Mammary epithelial cell (primary cell): ENCODE measurements at regions not wholly inside any gene's neighbourhood (a gene's known extent, or its start where the extent isn't known, plus 50 kb on each side); places are given as distances from the start of the nearest gene placed in this dataset.

Experiments used
- EZH2 ChIP-seq: IDR thresholded peaks from 2 replicates; pipeline ENCODE4 v1.6.1; 2012; ENCODE audit warnings: low read length, inconsistent platforms, borderline replicate concordance
- TF ChIP-seq, protein P1 (sequence below), 2 donors: IDR thresholded peaks in 1 of 2; conservative IDR thresholded peaks in 1 of 2; 2 replicates each; pipeline ENCODE4 v1.5.1; 2011 to 2012; ENCODE audit warnings: inconsistent platforms in 2 of 2, low read length in 2 of 2, mild to moderate bottlenecking in 2 of 2, control low read depth in 1 of 2, low read depth in 1 of 2; ENCODE audit not compliant: insufficient read depth in 1 of 2; ENCODE audit errors: extremely low read depth in 1 of 2

GRCh38 chr14:51353901-51354300 lies 113.9 kb downstream of the TMX1 start:
- TF ChIP-seq, protein P1, sequence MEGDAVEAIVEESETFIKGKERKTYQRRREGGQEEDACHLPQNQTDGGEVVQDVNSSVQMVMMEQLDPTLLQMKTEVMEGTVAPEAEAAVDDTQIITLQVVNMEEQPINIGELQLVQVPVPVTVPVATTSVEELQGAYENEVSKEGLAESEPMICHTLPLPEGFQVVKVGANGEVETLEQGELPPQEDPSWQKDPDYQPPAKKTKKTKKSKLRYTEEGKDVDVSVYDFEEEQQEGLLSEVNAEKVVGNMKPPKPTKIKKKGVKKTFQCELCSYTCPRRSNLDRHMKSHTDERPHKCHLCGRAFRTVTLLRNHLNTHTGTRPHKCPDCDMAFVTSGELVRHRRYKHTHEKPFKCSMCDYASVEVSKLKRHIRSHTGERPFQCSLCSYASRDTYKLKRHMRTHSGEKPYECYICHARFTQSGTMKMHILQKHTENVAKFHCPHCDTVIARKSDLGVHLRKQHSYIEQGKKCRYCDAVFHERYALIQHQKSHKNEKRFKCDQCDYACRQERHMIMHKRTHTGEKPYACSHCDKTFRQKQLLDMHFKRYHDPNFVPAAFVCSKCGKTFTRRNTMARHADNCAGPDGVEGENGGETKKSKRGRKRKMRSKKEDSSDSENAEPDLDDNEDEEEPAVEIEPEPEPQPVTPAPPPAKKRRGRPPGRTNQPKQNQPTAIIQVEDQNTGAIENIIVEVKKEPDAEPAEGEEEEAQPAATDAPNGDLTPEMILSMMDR (conservative IDR thresholded peaks at IDR 0.05 in 1 of 2, IDR thresholded peaks at IDR 0.05 in 1 of 2; ENCODE audit: extremely low read depth in 1 of 2, insufficient read depth in 1 of 2, low read depth in 1 of 2, low read length in 2 of 2): no peak
- TF ChIP-seq EZH2: no peak
